OCI-LY3 (cell line): ENCODE measurements at regions not wholly inside any gene's neighbourhood (a gene's known extent, or its start where the extent isn't known, plus 50 kb on each side); places are given as distances from the start of the nearest gene placed in this dataset.

ENCODE experiments used
- H2AFZ ChIP-seq: fragments of 200-600, 300-600 bp; shearing (Covaris generic); 2 replicates; pipeline ENCODE4 v1.6.0; 2014; ENCODE audit warnings: antibody characterized with exemption, low read depth, low read length
- H3K27ac ChIP-seq: fragments of 200-600, 300-600 bp; sonication (generic); 2 replicates; pipeline ENCODE4 v1.5.1; 2014; ENCODE audit warnings: mild to moderate bottlenecking, low read length, moderate library complexity, mixed read lengths
- H3K27me3 ChIP-seq: fragments of 200-600, 300-600 bp; sonication (generic); 2 replicates; pipeline ENCODE4 v1.6.1; 2014; ENCODE audit warnings: low read depth, low read length, mixed read lengths
- H3K36me3 ChIP-seq: fragments of 200-600, 300-600 bp; sonication (generic); replicated peaks from 2 replicates; pipeline ENCODE3; 2014; ENCODE audit warnings: low read depth, low read length, mixed read lengths
- H3K4me1 ChIP-seq: fragments of 300-600, 200-600 bp; sonication (generic); 2 replicates; pipeline ENCODE4 v1.6.1; 2014; ENCODE audit warnings: low read length, mixed read lengths
- H3K4me2 ChIP-seq: fragments of 200-600, 300-600 bp; sonication (generic); 2 replicates; pipeline ENCODE4 v1.6.1; 2014; ENCODE audit warnings: low read length, mixed read lengths
- H3K4me3 ChIP-seq: fragments of 300-600, 200-600 bp; sonication (generic); 2 replicates; pipeline ENCODE4 v1.5.1; 2014; ENCODE audit warnings: antibody characterized with exemption, mild to moderate bottlenecking, low read length, moderate library complexity
- H3K79me2 ChIP-seq: fragments of 300-600, 200-600 bp; shearing (Covaris generic); 2 replicates; pipeline ENCODE4 v1.6.1; 2014; ENCODE audit warnings: mild to moderate bottlenecking, low read length, mixed read lengths
- H3K9ac ChIP-seq: fragments of 300-600, 200-600 bp; shearing (Covaris generic); 2 replicates; pipeline ENCODE4 v1.6.0; 2014; ENCODE audit warnings: mild to moderate bottlenecking, low read length, moderate library complexity
- H3K9me3 ChIP-seq: fragments of 200-600, 300-600 bp; shearing (Covaris generic); 2 replicates; pipeline ENCODE4 v1.6.1; 2014; ENCODE audit warnings: low read length, mixed read lengths; ENCODE audit not compliant: insufficient read depth
- H4K20me1 ChIP-seq: fragments of 200-600, 300-600 bp; sonication (generic); 2 replicates; pipeline ENCODE4 v1.6.1; 2016; ENCODE audit warnings: low read length, mixed read lengths; ENCODE audit not compliant: insufficient read depth
- CTCF ChIP-seq: fragments of 200-600, 300-600 bp; sonication (generic); IDR thresholded peaks from 2 replicates; pipeline ENCODE4 v1.5.1; 2014; ENCODE audit warnings: antibody characterized with exemption, low read length, low read depth
- EZH2phosphoT487 ChIP-seq: fragments of 200-600 bp; shearing (Covaris generic); IDR thresholded peaks from 2 replicates; pipeline ENCODE4 v1.6.1; 2018; ENCODE audit warnings: antibody characterized with exemption, mixed run types, low read depth

- Histone ChIP-seq H3K27me3 (no peaks in the 10 kb centered on the region), H4K20me1 (no peaks in the 10 kb centered on the region), H3K36me3 (no peaks in the 10 kb centered on the region), H3K9ac (no peak overlapping the region), H3K9me3 (no peaks in the 10 kb centered on the region), H3K27ac (no peak overlapping the region), H3K79me2 (no peaks in the 10 kb centered on the region), H2AFZ (no peak overlapping the region), H3K4me2 (no peak overlapping the region), H3K4me1 (no peaks in the 10 kb centered on the region), H3K4me3 (no peak overlapping the region)
- no peak for TF ChIP-seq EZH2phosphoT487
- no peak for TF ChIP-seq CTCF
Observed at GRCh38 chr7:110522061-110522760, 568.7 kb upstream of the LRRN3 start.

- Histone ChIP-seq H3K9ac (no peak overlapping the region), H3K4me1 (no peaks in the 10 kb centered on the region), H3K4me2 (no peak overlapping the region), H3K27ac (no peak overlapping the region), H3K27me3 (no peaks in the 10 kb centered on the region), H3K79me2 (no peaks in the 10 kb centered on the region), H3K4me3 (no peak overlapping the region), H2AFZ (no peak overlapping the region), H3K9me3 (no peaks in the 10 kb centered on the region), H3K36me3 (no peaks in the 10 kb centered on the region), H4K20me1 (no peaks in the 10 kb centered on the region)
- no peak for TF ChIP-seq CTCF
- TF ChIP-seq EZH2phosphoT487, result no peak
Observed at GRCh38 chr7:110522761-110523200, 568.1 kb upstream of the LRRN3 start.

- no peak overlapping the region for H3K9ac ChIP-seq
- no peak overlapping the region for H3K27ac ChIP-seq
Observed at GRCh38 chr7:110529175-110529574, 561.8 kb upstream of the LRRN3 start.

GRCh38 chr7:110531186-110531585 lies 559.7 kb upstream of the LRRN3 start:
- no peak overlapping the region for H3K4me2 ChIP-seq

More at GRCh38 chr7:110529175-110529574, 561.8 kb upstream of the LRRN3 start:
- no peak overlapping the region for H2AFZ ChIP-seq
- H3K4me3 ChIP-seq, result no peak overlapping the region
- no peaks in the 10 kb centered on the region for H3K36me3 ChIP-seq
- H3K27me3 ChIP-seq, result no peaks in the 10 kb centered on the region
- H3K4me2 ChIP-seq, result no peak overlapping the region
- no peak for TF ChIP-seq EZH2phosphoT487
- TF ChIP-seq CTCF, result no peak
- no peaks in the 10 kb centered on the region for H3K9me3 ChIP-seq
- H3K4me1 ChIP-seq, result no peaks in the 10 kb centered on the region
- no peaks in the 10 kb centered on the region for H3K79me2 ChIP-seq
- H4K20me1 ChIP-seq, result no peaks in the 10 kb centered on the region

More at GRCh38 chr7:110531186-110531585, 559.7 kb upstream of the LRRN3 start:
- TF ChIP-seq EZH2phosphoT487 (no peak), CTCF (no peak)
- no peak overlapping the region for H3K9ac ChIP-seq
- no peaks in the 10 kb centered on the region for H4K20me1 ChIP-seq
- no peaks in the 10 kb centered on the region for H3K79me2 ChIP-seq
- H3K9me3 ChIP-seq, result no peaks in the 10 kb centered on the region
- H3K36me3 ChIP-seq, result no peaks in the 10 kb centered on the region
- no peak overlapping the region for H3K4me3 ChIP-seq
- H3K27ac ChIP-seq, result no peak overlapping the region
- no peak overlapping the region for H2AFZ ChIP-seq
- no peaks in the 10 kb centered on the region for H3K27me3 ChIP-seq
- H3K4me1 ChIP-seq, result no peaks in the 10 kb centered on the region
